ENCODE measurements at regions not wholly inside any gene's neighbourhood (a gene's known extent, or its start where the extent isn't known, plus 50 kb on each side); places are given as distances from the start of the nearest gene placed in this dataset.

- H2AFZ ChIP-seq (ENCODE audit: low read length): no peak overlapping the region
- no peak overlapping the region for H3K4me2 ChIP-seq (ENCODE audit: insufficient read depth, insufficient read length, low read length)
- H2AK5ac ChIP-seq (ENCODE audit: insufficient read length, low read length): no peak overlapping the region
- H2BK20ac ChIP-seq (ENCODE audit: low read depth, low read length, poor library complexity, severe bottlenecking): no peak overlapping the region
- H3T11ph ChIP-seq (ENCODE audit: low read length): no peak overlapping the region
- no peak overlapping the region for H3K9ac ChIP-seq (ENCODE audit: extremely low read depth, insufficient read length, low read length)
- no peaks in the 10 kb centered on the region for H3K9me3 ChIP-seq (ENCODE audit: control insufficient read depth, low read depth, low read length)
- no peak overlapping the region for H3K18ac ChIP-seq (ENCODE audit: insufficient read length, low read depth, low read length)
- H4K5ac ChIP-seq (ENCODE audit: insufficient read length, low read depth, low read length): no peak overlapping the region
- no peak overlapping the region for H2BK5ac ChIP-seq (ENCODE audit: insufficient read length, low read length)
- WGBS (ENCODE audit: extremely low coverage, insufficient read length, low lambda C conversion rate): no CpG with 5 or more reads among the region's 3 CpGs
- no peak overlapping the region for H3K27ac ChIP-seq (ENCODE audit: insufficient read length, low read depth, low read length)
- no peak overlapping the region for H3K23ac ChIP-seq (ENCODE audit: insufficient read length, low read depth, low read length)
- no peaks in the 10 kb centered on the region for H3K4me1 ChIP-seq (ENCODE audit: insufficient read depth, low read length)
- H3K79me1 ChIP-seq (ENCODE audit: insufficient read depth, low read depth, low read length, poor library complexity, severe bottlenecking): no peaks in the 10 kb centered on the region
- no peak for DNase-seq
- no peak overlapping the region for H3K14ac ChIP-seq (ENCODE audit: insufficient read depth, low read length)
- H3K56ac ChIP-seq (ENCODE audit: insufficient read length, low read depth, low read length): no peak overlapping the region
- H3K27ac Mint-ChIP-seq: no peak overlapping the region
- no peak overlapping the region for H4K8ac ChIP-seq (replicated peaks; ENCODE audit: insufficient read length, low read depth, low read length)
- no peak overlapping the region for H2BK12ac ChIP-seq (ENCODE audit: insufficient read length, low read depth, low read length)
- H3K4ac ChIP-seq (ENCODE audit: low read depth, low read length): no peak overlapping the region
- no peak for TF ChIP-seq CTCF (conservative IDR thresholded peaks at IDR 0.05)
- H3K4me1 Mint-ChIP-seq: peaks cover 4 to 6% of the 10 kb centered on the region in 2 experiments
- H4K20me1 ChIP-seq (ENCODE audit: control insufficient read depth, insufficient read depth, insufficient read length): no peaks in the 10 kb centered on the region
- H3K27me3 Mint-ChIP-seq (ENCODE audit: low read depth): no peaks in the 10 kb centered on the region; the same call in 1 of the 2 replicates
- no peak overlapping the region for H3K4me3 Mint-ChIP-seq
- H2BK120ac ChIP-seq (ENCODE audit: low read depth, low read length, poor library complexity, severe bottlenecking): no peak overlapping the region
- H3K36me3 Mint-ChIP-seq (ENCODE audit: insufficient read depth in 1 of 3, low read depth in 3 of 3): no peaks in the 10 kb centered on the region
- no peaks in the 10 kb centered on the region for H3K79me2 ChIP-seq (ENCODE audit: insufficient read depth, low read length)
- H3K27me3 ChIP-seq (ENCODE audit: insufficient read depth, low read length): no peaks in the 10 kb centered on the region
- H3K9me3 Mint-ChIP-seq: no peaks in the 10 kb centered on the region
- H2BK15ac ChIP-seq (ENCODE audit: low read depth, low read length): no peak overlapping the region
- no peaks in the 10 kb centered on the region for H3K23me2 ChIP-seq (ENCODE audit: insufficient read length, low read depth, low read length, poor library complexity, severe bottlenecking)
- H4K91ac ChIP-seq (ENCODE audit: insufficient read length, low read depth, low read length): no peak overlapping the region
Measured at GRCh38 chr13:31862828-31863227, 123.5 kb downstream of the RXFP2 start.
